Neural progenitor cell (in vitro differentiated cells): ENCODE measurements at regions not wholly inside any gene's neighbourhood (a gene's known extent, or its start where the extent isn't known, plus 50 kb on each side); places are given as distances from the start of the nearest gene placed in this dataset.

ENCODE experiments used
- DNase-seq: peaks from one replicate; pipeline ENCODE4 v3.0.0-alpha.2; 2016; ENCODE audit warnings: low spot score
- H2AFZ ChIP-seq: fragments of 200-600 bp; sonication (generic); replicated peaks from 2 replicates; pipeline ENCODE4 v1.6.1; 2016; ENCODE audit warnings: antibody characterized with exemption
- H3F3A ChIP-seq: fragments of 200-600 bp; sonication (generic); 2 replicates; pipeline ENCODE4 v1.6.1; 2016; ENCODE audit warnings: antibody characterized with exemption, low read depth
- H3K27ac ChIP-seq: fragments of 200-600 bp; sonication (generic); 2 replicates; pipeline ENCODE4 v1.5.1; 2016; ENCODE audit warnings: mild to moderate bottlenecking
- H3K27me3 ChIP-seq: fragments of 200-600 bp; sonication (generic); 2 replicates; pipeline ENCODE4 v1.6.1; 2016; ENCODE audit warnings: mild to moderate bottlenecking, moderate library complexity
- H3K36me3 ChIP-seq: fragments of 200-600 bp; sonication (generic); 2 replicates; pipeline ENCODE4 v1.5.1; 2016
- H3K4me1 ChIP-seq: fragments of 200-600 bp; sonication (generic); 2 replicates; pipeline ENCODE4 v1.6.1; 2016; ENCODE audit warnings: mixed run types
- H3K4me2 ChIP-seq: fragments of 200-600 bp; sonication (generic); 2 replicates; pipeline ENCODE4 v1.6.1; 2016
- H3K4me3 ChIP-seq: fragments of 200-600 bp; sonication (generic); 2 replicates; pipeline ENCODE4 v1.5.1; 2016
- H3K79me2 ChIP-seq: fragments of 200-600 bp; sonication (generic); 2 replicates; pipeline ENCODE4 v1.6.1; 2016; ENCODE audit warnings: low read depth
- H3K9ac ChIP-seq: fragments of 200-600 bp; sonication (generic); 2 replicates; pipeline ENCODE4 v1.6.1; 2016
- H3K9me3 ChIP-seq: fragments of 200-600 bp; sonication (generic); 2 replicates; pipeline ENCODE4 v1.5.1; 2016; ENCODE audit warnings: low read depth
- H4K20me1 ChIP-seq: fragments of 200-600 bp; sonication (generic); 2 replicates; pipeline ENCODE4 v1.6.1; 2016; ENCODE audit warnings: low read depth
- H3K27ac Mint-ChIP-seq: 3 replicates; pipeline ENCODE4 v1.8.0; 2021; ENCODE audit warnings: mixed read lengths
- H3K27me3 Mint-ChIP-seq: 2 replicates; pipeline ENCODE4 v1.8.0; 2022; ENCODE audit warnings: low read depth, mild to moderate bottlenecking, inconsistent platforms, moderate library complexity, mixed read lengths; ENCODE audit not compliant: insufficient read depth
- H3K36me3 Mint-ChIP-seq: 3 replicates; pipeline ENCODE4 v1.8.0; 2021; ENCODE audit warnings: mixed read lengths
- H3K4me1 Mint-ChIP-seq: 3 replicates; pipeline ENCODE4 v1.8.0; 2021; ENCODE audit warnings: mixed read lengths
- H3K4me3 Mint-ChIP-seq: 3 replicates; pipeline ENCODE4 v1.8.0; 2021; ENCODE audit warnings: mild to moderate bottlenecking, moderate library complexity, mixed read lengths
- H3K9me3 Mint-ChIP-seq: 3 replicates; pipeline ENCODE4 v1.8.0; 2020; ENCODE audit warnings: mixed read lengths
- CTCF ChIP-seq: fragments of 200-600 bp; sonication (generic); IDR thresholded peaks from 2 replicates; pipeline ENCODE4 v1.5.1; 2017; ENCODE audit warnings: antibody characterized with exemption, mild to moderate bottlenecking
- EZH2 ChIP-seq: fragments of 200-600 bp; sonication (generic); IDR thresholded peaks from 2 replicates; pipeline ENCODE4 v1.6.1; 2017; ENCODE audit warnings: antibody characterized with exemption, mild to moderate bottlenecking, moderate library complexity
- EZH2phosphoT487 ChIP-seq: fragments of 200-600 bp; sonication (generic); IDR thresholded peaks from 2 replicates; pipeline ENCODE4 v1.6.1; 2017; ENCODE audit warnings: antibody characterized with exemption

DNA sequence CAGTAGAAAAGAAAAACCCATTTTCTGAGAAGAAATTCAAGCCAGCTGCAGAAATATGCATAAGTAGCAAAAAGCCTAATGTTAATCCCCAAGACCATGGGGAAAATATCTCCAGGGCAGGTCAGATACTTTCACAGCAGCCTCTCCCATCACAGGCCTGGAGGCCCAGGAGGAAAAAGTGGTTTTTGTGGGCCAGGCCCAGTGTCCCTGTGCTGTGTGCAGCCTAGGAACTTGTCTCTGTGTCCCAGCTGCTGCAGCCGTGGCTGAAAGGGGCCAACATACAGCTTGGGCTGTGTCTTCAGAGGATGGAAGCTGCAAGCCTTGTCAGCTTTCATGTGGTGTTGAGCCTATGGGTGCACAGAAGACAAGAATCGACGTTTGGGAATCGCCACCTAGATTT is 581.0 kb downstream of the C4orf33 start:
- no peak overlapping the region for H3K27ac Mint-ChIP-seq

GRCh38 chr4:129682586-129682985 is 586.6 kb downstream of the C4orf33 start:
- DNase-seq, result no peak
- Mint-ChIP-seq H3K27ac (no peak overlapping the region), H3K27me3 (peaks cover 4% of the 10 kb centered on the region), H3K4me1 (no peaks in the 10 kb centered on the region), H3K4me3 (no peak overlapping the region), H3K36me3 (no peaks in the 10 kb centered on the region), H3K9me3 (peaks cover 7% of the 10 kb centered on the region)
- Histone ChIP-seq H3K4me3 (no peak overlapping the region), H3F3A (no peaks in the 10 kb centered on the region), H3K79me2 (no peaks in the 10 kb centered on the region), H3K27me3 (no peaks in the 10 kb centered on the region), H3K9ac (no peak overlapping the region), H3K4me2 (no peak overlapping the region), H3K27ac (no peak overlapping the region), H4K20me1 (no peaks in the 10 kb centered on the region), H3K9me3 (no peaks in the 10 kb centered on the region), H3K4me1 (no peaks in the 10 kb centered on the region), H3K36me3 (no peaks in the 10 kb centered on the region), H2AFZ (no peak overlapping the region)
- no peak for TF ChIP-seq EZH2phosphoT487
- no peak for TF ChIP-seq CTCF
- no peak for TF ChIP-seq EZH2

More for the DNA sequence above, 581.0 kb downstream of the C4orf33 start:
- Histone ChIP-seq H3K36me3 (no peaks in the 10 kb centered on the region), H3F3A (no peaks in the 10 kb centered on the region), H4K20me1 (no peaks in the 10 kb centered on the region), H3K9me3 (no peaks in the 10 kb centered on the region), H3K27me3 (no peaks in the 10 kb centered on the region), H3K4me3 (no peak overlapping the region), H3K4me1 (no peaks in the 10 kb centered on the region), H2AFZ (no peak overlapping the region), H3K27ac (no peak overlapping the region), H3K9ac (no peak overlapping the region), H3K79me2 (no peaks in the 10 kb centered on the region), H3K4me2 (no peak overlapping the region)
- H3K27me3 Mint-ChIP-seq, result peaks cover 2% of the 10 kb centered on the region
- no peak for DNase-seq
- no peaks in the 10 kb centered on the region for H3K4me1 Mint-ChIP-seq
- H3K36me3 Mint-ChIP-seq, result no peaks in the 10 kb centered on the region
- H3K9me3 Mint-ChIP-seq, result peaks cover 21% of the 10 kb centered on the region
- no peak overlapping the region for H3K4me3 Mint-ChIP-seq
- TF ChIP-seq EZH2phosphoT487 (no peak), CTCF (no peak), EZH2 (no peak)

GRCh38 chr4:129707949-129708348 is 612.0 kb downstream of the C4orf33 start:
- no peak overlapping the region for H2AFZ ChIP-seq
- Mint-ChIP-seq H3K4me1 (no peaks in the 10 kb centered on the region), H3K27ac (no peak overlapping the region), H3K27me3 (no peaks in the 10 kb centered on the region), H3K4me3 (no peak overlapping the region), H3K9me3 (no peaks in the 10 kb centered on the region), H3K36me3 (no peaks in the 10 kb centered on the region)
- H3K27me3 ChIP-seq, result no peaks in the 10 kb centered on the region
- H3K4me3 ChIP-seq, result no peak overlapping the region
- H3K4me2 ChIP-seq, result no peak overlapping the region
- H4K20me1 ChIP-seq, result no peaks in the 10 kb centered on the region
- no peaks in the 10 kb centered on the region for H3K79me2 ChIP-seq
- H3K36me3 ChIP-seq, result no peaks in the 10 kb centered on the region
- TF ChIP-seq EZH2phosphoT487 (no peak), CTCF (no peak), EZH2 (no peak)
- H3F3A ChIP-seq, result no peaks in the 10 kb centered on the region
- DNase-seq, result no peak
- H3K27ac ChIP-seq, result no peak overlapping the region
- no peaks in the 10 kb centered on the region for H3K4me1 ChIP-seq
- no peak overlapping the region for H3K9ac ChIP-seq
- no peaks in the 10 kb centered on the region for H3K9me3 ChIP-seq

- Histone ChIP-seq H3K79me2 (no peaks in the 10 kb centered on the region), H3K27me3 (no peaks in the 10 kb centered on the region), H3K4me1 (no peaks in the 10 kb centered on the region), H3K27ac (no peak overlapping the region), H4K20me1 (no peaks in the 10 kb centered on the region), H3F3A (no peaks in the 10 kb centered on the region), H3K36me3 (no peaks in the 10 kb centered on the region), H3K9ac (no peak overlapping the region), H2AFZ (no peak overlapping the region), H3K4me2 (no peak overlapping the region), H3K9me3 (no peaks in the 10 kb centered on the region), H3K4me3 (no peak overlapping the region)
- H3K27ac Mint-ChIP-seq, result no peak overlapping the region
- H3K27me3 Mint-ChIP-seq, result no peaks in the 10 kb centered on the region
- TF ChIP-seq CTCF (no peak), EZH2 (no peak), EZH2phosphoT487 (no peak)
- no peaks in the 10 kb centered on the region for H3K36me3 Mint-ChIP-seq
- no peak overlapping the region for H3K4me3 Mint-ChIP-seq
- no peaks in the 10 kb centered on the region for H3K9me3 Mint-ChIP-seq
- no peaks in the 10 kb centered on the region for H3K4me1 Mint-ChIP-seq
- no peak for DNase-seq
Observed at GRCh38 chr4:129708784-129709183, 612.8 kb downstream of the C4orf33 start.
